ENCODE measurements at regions not wholly inside any gene's neighbourhood (a gene's known extent, or its start where the extent isn't known, plus 50 kb on each side); places are given as distances from the start of the nearest gene placed in this dataset.
"Not testable (repeated sequence)": the region's sequence is repeated elsewhere in the genome, so short reads cannot be mapped to it uniquely, and the experiment has no call there.

- TF ChIP-seq ETS1 (IDR thresholded peaks at IDR 0.05), result no peak
- TF ChIP-seq STAT1 (IDR thresholded peaks at IDR 0.05; ENCODE audit: unreplicated experiment), result no peak
- no peak for TF ChIP-seq NANOG (IDR thresholded peaks at IDR 0.05; ENCODE audit: borderline replicate concordance)
- TF ChIP-seq, protein P1, sequence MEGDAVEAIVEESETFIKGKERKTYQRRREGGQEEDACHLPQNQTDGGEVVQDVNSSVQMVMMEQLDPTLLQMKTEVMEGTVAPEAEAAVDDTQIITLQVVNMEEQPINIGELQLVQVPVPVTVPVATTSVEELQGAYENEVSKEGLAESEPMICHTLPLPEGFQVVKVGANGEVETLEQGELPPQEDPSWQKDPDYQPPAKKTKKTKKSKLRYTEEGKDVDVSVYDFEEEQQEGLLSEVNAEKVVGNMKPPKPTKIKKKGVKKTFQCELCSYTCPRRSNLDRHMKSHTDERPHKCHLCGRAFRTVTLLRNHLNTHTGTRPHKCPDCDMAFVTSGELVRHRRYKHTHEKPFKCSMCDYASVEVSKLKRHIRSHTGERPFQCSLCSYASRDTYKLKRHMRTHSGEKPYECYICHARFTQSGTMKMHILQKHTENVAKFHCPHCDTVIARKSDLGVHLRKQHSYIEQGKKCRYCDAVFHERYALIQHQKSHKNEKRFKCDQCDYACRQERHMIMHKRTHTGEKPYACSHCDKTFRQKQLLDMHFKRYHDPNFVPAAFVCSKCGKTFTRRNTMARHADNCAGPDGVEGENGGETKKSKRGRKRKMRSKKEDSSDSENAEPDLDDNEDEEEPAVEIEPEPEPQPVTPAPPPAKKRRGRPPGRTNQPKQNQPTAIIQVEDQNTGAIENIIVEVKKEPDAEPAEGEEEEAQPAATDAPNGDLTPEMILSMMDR (conservative IDR thresholded peaks at IDR 0.05; ENCODE audit: low read depth in 2 of 2), result no peak
- TF ChIP-seq POLR2AphosphoS5 (IDR thresholded peaks at IDR 0.05; ENCODE audit: low read depth), result no peak
- TF ChIP-seq, protein P2, sequence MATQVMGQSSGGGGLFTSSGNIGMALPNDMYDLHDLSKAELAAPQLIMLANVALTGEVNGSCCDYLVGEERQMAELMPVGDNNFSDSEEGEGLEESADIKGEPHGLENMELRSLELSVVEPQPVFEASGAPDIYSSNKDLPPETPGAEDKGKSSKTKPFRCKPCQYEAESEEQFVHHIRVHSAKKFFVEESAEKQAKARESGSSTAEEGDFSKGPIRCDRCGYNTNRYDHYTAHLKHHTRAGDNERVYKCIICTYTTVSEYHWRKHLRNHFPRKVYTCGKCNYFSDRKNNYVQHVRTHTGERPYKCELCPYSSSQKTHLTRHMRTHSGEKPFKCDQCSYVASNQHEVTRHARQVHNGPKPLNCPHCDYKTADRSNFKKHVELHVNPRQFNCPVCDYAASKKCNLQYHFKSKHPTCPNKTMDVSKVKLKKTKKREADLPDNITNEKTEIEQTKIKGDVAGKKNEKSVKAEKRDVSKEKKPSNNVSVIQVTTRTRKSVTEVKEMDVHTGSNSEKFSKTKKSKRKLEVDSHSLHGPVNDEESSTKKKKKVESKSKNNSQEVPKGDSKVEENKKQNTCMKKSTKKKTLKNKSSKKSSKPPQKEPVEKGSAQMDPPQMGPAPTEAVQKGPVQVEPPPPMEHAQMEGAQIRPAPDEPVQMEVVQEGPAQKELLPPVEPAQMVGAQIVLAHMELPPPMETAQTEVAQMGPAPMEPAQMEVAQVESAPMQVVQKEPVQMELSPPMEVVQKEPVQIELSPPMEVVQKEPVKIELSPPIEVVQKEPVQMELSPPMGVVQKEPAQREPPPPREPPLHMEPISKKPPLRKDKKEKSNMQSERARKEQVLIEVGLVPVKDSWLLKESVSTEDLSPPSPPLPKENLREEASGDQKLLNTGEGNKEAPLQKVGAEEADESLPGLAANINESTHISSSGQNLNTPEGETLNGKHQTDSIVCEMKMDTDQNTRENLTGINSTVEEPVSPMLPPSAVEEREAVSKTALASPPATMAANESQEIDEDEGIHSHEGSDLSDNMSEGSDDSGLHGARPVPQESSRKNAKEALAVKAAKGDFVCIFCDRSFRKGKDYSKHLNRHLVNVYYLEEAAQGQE (IDR thresholded peaks at IDR 0.05; ENCODE audit: unreplicated experiment), result no peak
- TF ChIP-seq ZNF114 (CRISPR knock-in tag; IDR thresholded peaks at IDR 0.05), result no peak
- no peak for TF ChIP-seq EZH2 (IDR thresholded peaks at IDR 0.05; ENCODE audit: low read depth, unreplicated experiment)
Measured at GRCh38 chr2:215236131-215236530, 75.7 kb upstream of the ATIC start (continued).

GRCh38 chr2:215220221-215220620 lies 81.8 kb upstream of the ABCA12 start:
- not testable (repeated sequence) for H3K9me2 ChIP-seq (ENCODE audit: insufficient read depth); H2AFZ ChIP-seq

More at GRCh38 chr2:215220221-215220620, 81.8 kb upstream of the ABCA12 start:
- not testable (repeated sequence) for ATAC-seq; H3K4me1 ChIP-seq (ENCODE audit: insufficient read depth); H3K36me3 ChIP-seq (ENCODE audit: insufficient read depth); H3K4me3 Mint-ChIP-seq; DNase-seq (ENCODE audit: low spot score); H3K79me2 ChIP-seq (replicated peaks; ENCODE audit: insufficient read depth); H3F3A ChIP-seq (replicated peaks; ENCODE audit: low read depth); H3K4me1 Mint-ChIP-seq; H4K20me1 ChIP-seq (replicated peaks; ENCODE audit: insufficient read depth); H3K27ac ChIP-seq (ENCODE audit: low read depth); H3K4me3 ChIP-seq; H3K27ac Mint-ChIP-seq; H3K4me2 ChIP-seq
- Mint-ChIP-seq H3K36me3 (ENCODE audit: low read depth) (peaks cover 15% of the 10 kb centered on the region), H3K27me3 (ENCODE audit: insufficient read depth, low read depth, poor library complexity) (peaks cover 26% of the 10 kb centered on the region), H3K9me3 (peaks cover 58% of the 10 kb centered on the region)
- peaks cover 36% of the 10 kb centered on the region for H3K27me3 ChIP-seq (ENCODE audit: insufficient read depth)

All from GM23338 (cell line).